Natural killer cell (primary cell): ENCODE measurements at regions not wholly inside any gene's neighbourhood (a gene's known extent, or its start where the extent isn't known, plus 50 kb on each side); places are given as distances from the start of the nearest gene placed in this dataset.

Source experiments
- ATAC-seq, 3 donors: fragments of 150-1000 bp in 2 of 3; fragments of 200-7000 bp in 1 of 3; cut with Tn5 transposase; 1 replicate in 1 of 3; 2 replicates in 2 of 3; pipeline ENCODE4 v1.10.0; 2021; ENCODE audit warnings: mild to moderate bottlenecking in 2 of 3, moderate library complexity in 2 of 3
- DNase-seq, 2 donors: peaks; one replicate each; pipeline versions ENCODE4 v3.0.0 to v3.0.0-alpha.2; 2013 to 2021; ENCODE audit warnings: mixed read lengths in 1 of 2
- H3K27ac ChIP-seq: one replicate; pipeline ENCODE4 v1.5.1; 2013; ENCODE audit warnings: mild to moderate bottlenecking, low read length
- H3K27me3 ChIP-seq: one replicate; pipeline ENCODE4 v1.6.1; 2013; ENCODE audit warnings: low read length; ENCODE audit not compliant: control insufficient read depth, insufficient read depth
- H3K36me3 ChIP-seq: one replicate; pipeline ENCODE4 v1.6.1; 2013; ENCODE audit warnings: low read length; ENCODE audit not compliant: control insufficient read depth, insufficient read depth
- H3K4me1 ChIP-seq: one replicate; pipeline ENCODE4 v1.6.1; 2013; ENCODE audit warnings: low read length; ENCODE audit not compliant: control insufficient read depth, insufficient read depth
- H3K4me3 ChIP-seq: one replicate; pipeline ENCODE4 v1.5.1; 2013; ENCODE audit warnings: low read length
- H3K9me3 ChIP-seq: one replicate; pipeline ENCODE4 v1.6.1; 2013; ENCODE audit warnings: low read length; ENCODE audit not compliant: control insufficient read depth, insufficient read depth
- H3K27ac Mint-ChIP-seq, 2 donors: one replicate each; pipeline ENCODE4 v1.8.0; 2022; ENCODE audit warnings: mild to moderate bottlenecking in 2 of 2, mixed read lengths in 2 of 2, moderate library complexity in 1 of 2
- H3K27me3 Mint-ChIP-seq, 2 donors: one replicate each; pipeline ENCODE4 v1.8.0; 2022; ENCODE audit warnings: low read depth in 2 of 2, mixed read lengths in 2 of 2
- H3K36me3 Mint-ChIP-seq: one replicate; pipeline ENCODE4 v1.8.0; 2022; ENCODE audit warnings: mixed read lengths
- H3K4me1 Mint-ChIP-seq, 2 donors: one replicate each; pipeline ENCODE4 v1.8.0; 2022; ENCODE audit warnings: mixed read lengths in 2 of 2
- H3K4me3 Mint-ChIP-seq: one replicate; pipeline ENCODE4 v1.8.0; 2022; ENCODE audit warnings: mild to moderate bottlenecking, moderate library complexity, mixed read lengths
- H3K9me3 Mint-ChIP-seq, 2 donors: one replicate each; pipeline ENCODE4 v1.8.0; 2022; ENCODE audit warnings: mixed read lengths in 2 of 2
- CTCF ChIP-seq: fragments of 200-600 bp; IDR thresholded peaks from one replicate; pipeline ENCODE4 v1.8.0; 2022; ENCODE audit warnings: antibody characterized with exemption
- WGBS: methylation state at CpG from one replicate; pipeline ENCODE4 v1.1.7; 2013; ENCODE audit warnings: missing lambda C conversion rate; ENCODE audit not compliant: insufficient coverage; 5-methylcytosine and 5-hydroxymethylcytosine counted together
- intact Hi-C: fragments of 100-400 bp; cut with micrococcal nuclease; formaldehyde crosslinking; loops from one replicate; pipeline ENCODE4 v1.14.2; 2022

- H3K27me3 ChIP-seq, result no peaks in the 10 kb centered on the region
- H3K9me3 Mint-ChIP-seq, result peaks cover 7 to 9% of the 10 kb centered on the region in 2 donors
- H3K27me3 Mint-ChIP-seq, result no peaks in the 10 kb centered on the region
- 92% methylated on average over 5 of the region's 5 CpGs for WGBS
- H3K4me1 ChIP-seq, result no peaks in the 10 kb centered on the region
- H3K4me3 Mint-ChIP-seq, result no peak overlapping the region
- H3K4me3 ChIP-seq, result no peak overlapping the region
- no peak overlapping the region for H3K27ac ChIP-seq
- no peak for ATAC-seq
- no peaks in the 10 kb centered on the region for H3K36me3 ChIP-seq
- no peaks in the 10 kb centered on the region for H3K36me3 Mint-ChIP-seq
- peaks cover 6% of the 10 kb centered on the region for H3K9me3 ChIP-seq
- DNase-seq, result no peak
- H3K4me1 Mint-ChIP-seq, result no peaks in the 10 kb centered on the region
- TF ChIP-seq CTCF, result no peak
- intact Hi-C loops, result no loop called here
- H3K27ac Mint-ChIP-seq, result no peak overlapping the region
Observed at GRCh38 chr14:48957486-48957885, 628.7 kb downstream of the RPS29 start.

GRCh38 chr14:48955857-48956256 lies 630.3 kb downstream of the RPS29 start:
- peaks cover 5 to 7% of the 10 kb centered on the region in 2 donors for H3K9me3 Mint-ChIP-seq
- intact Hi-C loops, result no loop called here
- no peaks in the 10 kb centered on the region for H3K36me3 Mint-ChIP-seq
- TF ChIP-seq CTCF, result no peak
- ATAC-seq (no peak), DNase-seq (no peak)
- Histone ChIP-seq H3K36me3 (no peaks in the 10 kb centered on the region), H3K27ac (no peak overlapping the region), H3K27me3 (no peaks in the 10 kb centered on the region), H3K4me3 (no peak overlapping the region), H3K9me3 (peaks cover 3% of the 10 kb centered on the region), H3K4me1 (no peaks in the 10 kb centered on the region)
- WGBS, result 100% methylated on average over 1 of the region's 1 CpG
- H3K4me3 Mint-ChIP-seq, result no peak overlapping the region
- H3K27ac Mint-ChIP-seq, result no peak overlapping the region
- no peaks in the 10 kb centered on the region for H3K4me1 Mint-ChIP-seq
- H3K27me3 Mint-ChIP-seq, result no peaks in the 10 kb centered on the region

- Mint-ChIP-seq H3K27me3 (no peaks in the 10 kb centered on the region), H3K9me3 (peaks cover 5 to 11% of the 10 kb centered on the region in 2 donors), H3K27ac (no peak overlapping the region), H3K36me3 (no peaks in the 10 kb centered on the region), H3K4me1 (no peaks in the 10 kb centered on the region), H3K4me3 (no peak overlapping the region)
- H3K27ac ChIP-seq, result no peak overlapping the region
- intact Hi-C loops, result no loop called here
- H3K4me3 ChIP-seq, result no peak overlapping the region
- WGBS, result 100% methylated on average over 1 of the region's 1 CpG
- H3K27me3 ChIP-seq, result no peaks in the 10 kb centered on the region
- H3K4me1 ChIP-seq, result no peaks in the 10 kb centered on the region
- DNase-seq (no peak), ATAC-seq (no peak)
- H3K36me3 ChIP-seq, result no peaks in the 10 kb centered on the region
- no peak for TF ChIP-seq CTCF
- H3K9me3 ChIP-seq, result peaks cover 3% of the 10 kb centered on the region
Observed at GRCh38 chr14:48954446-48954845, 631.7 kb downstream of the RPS29 start.

GRCh38 chr14:48944809-48945208 lies 641.4 kb downstream of the RPS29 start:
- peaks cover 2 to 4% of the 10 kb centered on the region in 2 donors for H3K9me3 Mint-ChIP-seq
- 86% methylated on average over 3 of the region's 4 CpGs for WGBS

More at GRCh38 chr14:48944809-48945208, 641.4 kb downstream of the RPS29 start:
- Histone ChIP-seq H3K4me1 (no peaks in the 10 kb centered on the region), H3K27me3 (no peaks in the 10 kb centered on the region), H3K9me3 (no peaks in the 10 kb centered on the region), H3K36me3 (no peaks in the 10 kb centered on the region), H3K4me3 (no peak overlapping the region), H3K27ac (no peak overlapping the region)
- Mint-ChIP-seq H3K27ac (no peak overlapping the region), H3K36me3 (no peaks in the 10 kb centered on the region), H3K4me1 (no peaks in the 10 kb centered on the region), H3K4me3 (no peak overlapping the region), H3K27me3 (no peaks in the 10 kb centered on the region)
- ATAC-seq (no peak), DNase-seq (no peak)
- no peak for TF ChIP-seq CTCF
- intact Hi-C loops, result no loop called here
